ENCODE measurements at regions not wholly inside any gene's neighbourhood (a gene's known extent, or its start where the extent isn't known, plus 50 kb on each side); places are given as distances from the start of the nearest gene placed in this dataset.

DNA sequence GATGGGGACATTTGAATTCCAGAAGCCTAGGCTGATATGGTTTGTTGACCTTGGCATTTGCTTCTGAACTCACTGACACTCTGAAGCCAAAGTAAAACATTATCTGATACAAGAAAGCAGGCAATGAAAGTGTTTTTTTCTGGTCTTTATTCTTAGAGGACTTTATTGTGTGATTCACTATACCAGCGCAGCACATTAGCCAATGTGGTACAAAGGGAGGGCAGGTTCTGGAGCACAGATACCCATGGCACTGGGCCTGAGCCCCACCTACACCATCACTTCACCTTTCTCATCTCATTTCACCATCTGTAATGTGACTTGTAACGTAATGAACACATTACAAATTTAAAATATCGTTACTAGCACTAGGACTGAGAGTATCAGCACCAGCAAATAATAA is 89.7 kb upstream of the ZNF366 start (continued):
- no peak for TF ChIP-seq ZFP41 (tag by site-specific recombination; IDR thresholded peaks at IDR 0.05; ENCODE audit: borderline replicate concordance)
- TF ChIP-seq ZNF391 (tag by site-specific recombination; IDR thresholded peaks at IDR 0.05; ENCODE audit: borderline replicate concordance, low read depth) = no peak
- no peak for TF ChIP-seq ZNF48 (tag by site-specific recombination; IDR thresholded peaks at IDR 0.05)
- TF ChIP-seq ZFP37 (tag by site-specific recombination; IDR thresholded peaks at IDR 0.05) = no peak
- TF ChIP-seq ZBTB7A (tag by site-specific recombination; IDR thresholded peaks at IDR 0.05; ENCODE audit: low read depth) = no peak

DNA sequence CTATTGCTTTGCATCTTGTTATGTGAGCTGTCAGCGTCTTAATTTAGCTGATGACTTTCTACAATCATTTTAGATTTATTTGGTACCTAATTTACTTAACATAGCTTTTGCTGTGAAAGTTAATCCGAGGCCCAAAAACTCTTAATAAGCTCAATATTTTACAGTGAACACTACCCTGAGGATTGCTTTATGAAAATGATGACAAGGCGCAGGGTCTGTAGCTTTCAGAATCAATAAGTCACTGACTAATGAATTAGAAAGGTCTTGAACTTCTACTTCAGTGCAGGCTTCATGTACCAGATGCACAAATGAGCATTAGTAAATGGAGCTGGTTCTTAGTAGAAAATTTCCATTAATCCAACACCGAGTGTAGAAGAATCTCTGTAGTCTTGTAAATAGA is 81.4 kb upstream of the ZNF366 start:
- TF ChIP-seq HOXD13 (CRISPR knock-in tag; IDR thresholded peaks at IDR 0.05; ENCODE audit: borderline replicate concordance) (no peak), ZNF600 (tag by site-specific recombination; IDR thresholded peaks at IDR 0.05) (no peak), ZNF571 (tag by site-specific recombination; IDR thresholded peaks at IDR 0.05) (no peak), ZNF223 (tag by site-specific recombination; IDR thresholded peaks at IDR 0.05) (no peak), ZNF155 (tag by site-specific recombination; IDR thresholded peaks at IDR 0.05) (no peak), ZNF10 (tag by site-specific recombination; IDR thresholded peaks at IDR 0.05) (no peak), ZBTB21 (tag by site-specific recombination; IDR thresholded peaks at IDR 0.05) (no peak), ZFP69B (tag by site-specific recombination; IDR thresholded peaks at IDR 0.05) (no peak), ZNF747 (tag by site-specific recombination; IDR thresholded peaks at IDR 0.05) (no peak)
- TF ChIP-seq, protein P1, sequence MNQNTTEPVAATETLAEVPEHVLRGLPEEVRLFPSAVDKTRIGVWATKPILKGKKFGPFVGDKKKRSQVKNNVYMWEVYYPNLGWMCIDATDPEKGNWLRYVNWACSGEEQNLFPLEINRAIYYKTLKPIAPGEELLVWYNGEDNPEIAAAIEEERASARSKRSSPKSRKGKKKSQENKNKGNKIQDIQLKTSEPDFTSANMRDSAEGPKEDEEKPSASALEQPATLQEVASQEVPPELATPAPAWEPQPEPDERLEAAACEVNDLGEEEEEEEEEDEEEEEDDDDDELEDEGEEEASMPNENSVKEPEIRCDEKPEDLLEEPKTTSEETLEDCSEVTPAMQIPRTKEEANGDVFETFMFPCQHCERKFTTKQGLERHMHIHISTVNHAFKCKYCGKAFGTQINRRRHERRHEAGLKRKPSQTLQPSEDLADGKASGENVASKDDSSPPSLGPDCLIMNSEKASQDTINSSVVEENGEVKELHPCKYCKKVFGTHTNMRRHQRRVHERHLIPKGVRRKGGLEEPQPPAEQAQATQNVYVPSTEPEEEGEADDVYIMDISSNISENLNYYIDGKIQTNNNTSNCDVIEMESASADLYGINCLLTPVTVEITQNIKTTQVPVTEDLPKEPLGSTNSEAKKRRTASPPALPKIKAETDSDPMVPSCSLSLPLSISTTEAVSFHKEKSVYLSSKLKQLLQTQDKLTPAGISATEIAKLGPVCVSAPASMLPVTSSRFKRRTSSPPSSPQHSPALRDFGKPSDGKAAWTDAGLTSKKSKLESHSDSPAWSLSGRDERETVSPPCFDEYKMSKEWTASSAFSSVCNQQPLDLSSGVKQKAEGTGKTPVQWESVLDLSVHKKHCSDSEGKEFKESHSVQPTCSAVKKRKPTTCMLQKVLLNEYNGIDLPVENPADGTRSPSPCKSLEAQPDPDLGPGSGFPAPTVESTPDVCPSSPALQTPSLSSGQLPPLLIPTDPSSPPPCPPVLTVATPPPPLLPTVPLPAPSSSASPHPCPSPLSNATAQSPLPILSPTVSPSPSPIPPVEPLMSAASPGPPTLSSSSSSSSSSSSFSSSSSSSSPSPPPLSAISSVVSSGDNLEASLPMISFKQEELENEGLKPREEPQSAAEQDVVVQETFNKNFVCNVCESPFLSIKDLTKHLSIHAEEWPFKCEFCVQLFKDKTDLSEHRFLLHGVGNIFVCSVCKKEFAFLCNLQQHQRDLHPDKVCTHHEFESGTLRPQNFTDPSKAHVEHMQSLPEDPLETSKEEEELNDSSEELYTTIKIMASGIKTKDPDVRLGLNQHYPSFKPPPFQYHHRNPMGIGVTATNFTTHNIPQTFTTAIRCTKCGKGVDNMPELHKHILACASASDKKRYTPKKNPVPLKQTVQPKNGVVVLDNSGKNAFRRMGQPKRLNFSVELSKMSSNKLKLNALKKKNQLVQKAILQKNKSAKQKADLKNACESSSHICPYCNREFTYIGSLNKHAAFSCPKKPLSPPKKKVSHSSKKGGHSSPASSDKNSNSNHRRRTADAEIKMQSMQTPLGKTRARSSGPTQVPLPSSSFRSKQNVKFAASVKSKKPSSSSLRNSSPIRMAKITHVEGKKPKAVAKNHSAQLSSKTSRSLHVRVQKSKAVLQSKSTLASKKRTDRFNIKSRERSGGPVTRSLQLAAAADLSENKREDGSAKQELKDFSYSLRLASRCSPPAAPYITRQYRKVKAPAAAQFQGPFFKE (tag by site-specific recombination; IDR thresholded peaks at IDR 0.05; ENCODE audit: borderline replicate concordance) = no peak
- TF ChIP-seq, protein P2, sequence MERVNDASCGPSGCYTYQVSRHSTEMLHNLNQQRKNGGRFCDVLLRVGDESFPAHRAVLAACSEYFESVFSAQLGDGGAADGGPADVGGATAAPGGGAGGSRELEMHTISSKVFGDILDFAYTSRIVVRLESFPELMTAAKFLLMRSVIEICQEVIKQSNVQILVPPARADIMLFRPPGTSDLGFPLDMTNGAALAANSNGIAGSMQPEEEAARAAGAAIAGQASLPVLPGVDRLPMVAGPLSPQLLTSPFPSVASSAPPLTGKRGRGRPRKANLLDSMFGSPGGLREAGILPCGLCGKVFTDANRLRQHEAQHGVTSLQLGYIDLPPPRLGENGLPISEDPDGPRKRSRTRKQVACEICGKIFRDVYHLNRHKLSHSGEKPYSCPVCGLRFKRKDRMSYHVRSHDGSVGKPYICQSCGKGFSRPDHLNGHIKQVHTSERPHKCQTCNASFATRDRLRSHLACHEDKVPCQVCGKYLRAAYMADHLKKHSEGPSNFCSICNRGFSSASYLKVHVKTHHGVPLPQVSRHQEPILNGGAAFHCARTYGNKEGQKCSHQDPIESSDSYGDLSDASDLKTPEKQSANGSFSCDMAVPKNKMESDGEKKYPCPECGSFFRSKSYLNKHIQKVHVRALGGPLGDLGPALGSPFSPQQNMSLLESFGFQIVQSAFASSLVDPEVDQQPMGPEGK (tag by site-specific recombination; IDR thresholded peaks at IDR 0.05) = no peak
- Histone ChIP-seq H3K36me3 (ENCODE audit: control insufficient read depth in 2 of 2, insufficient read depth in 1 of 2, low read length in 2 of 2) (no peaks in the 10 kb centered on the region), H3K27ac (ENCODE audit: extremely low read depth, low read depth, low read length) (no peak overlapping the region), H3K9me3 (ENCODE audit: control insufficient read depth, insufficient read depth, low read depth, low read length) (no peaks in the 10 kb centered on the region), H3K4me3 (ENCODE audit: low read depth, low read length) (no peak overlapping the region), H3K4me1 (ENCODE audit: control insufficient read depth, insufficient read depth, low read length) (no peaks in the 10 kb centered on the region)
- ChIA-PET POLR2A (no interaction called here), CTCF (interaction anchor here (1.0 to 1.5 kb wide), 3 partner anchors 22 to 230 kb away, joined by 3 to 4 read pairs (median 3); no protein-coding TSS in a partner anchor)

DNA sequence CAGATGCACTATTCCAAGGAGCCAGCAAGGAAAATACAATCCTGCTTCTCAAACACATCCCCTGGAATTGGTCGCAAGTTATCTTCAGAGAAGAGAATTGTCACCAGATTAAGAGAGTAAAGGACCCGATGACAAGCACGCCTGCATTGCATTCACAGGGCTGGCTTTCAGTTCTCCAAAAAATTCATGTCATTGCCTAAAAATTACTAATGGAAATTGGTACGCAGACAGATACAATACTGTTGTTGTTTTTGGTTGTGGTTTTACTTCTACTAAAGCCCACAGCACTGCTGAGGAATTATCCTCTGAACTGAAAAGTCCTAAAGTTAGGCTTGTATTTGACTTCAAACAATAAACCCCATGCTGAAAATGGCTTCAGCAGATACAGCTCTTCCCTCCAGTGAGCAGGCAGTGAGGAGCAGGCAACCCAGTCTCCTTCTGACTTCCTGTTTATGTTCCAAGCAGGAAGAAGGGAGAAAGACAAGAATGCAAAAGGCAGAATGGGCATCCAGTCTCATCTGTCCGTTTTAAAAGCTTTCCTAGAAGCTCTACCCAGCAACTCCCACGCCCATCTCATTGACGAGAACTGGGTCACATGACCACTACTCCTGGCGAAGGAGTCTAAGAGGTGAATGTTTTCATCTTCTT is 80.6 kb upstream of the ZNF366 start:
- CTCF ChIA-PET = interaction anchor here (0.6 to 1.4 kb wide), 3 partner anchors 23 to 688 kb away, joined by 3 to 4 read pairs (median 3); no protein-coding TSS in a partner anchor
- Histone ChIP-seq H3K36me3 (ENCODE audit: control insufficient read depth in 2 of 2, insufficient read depth in 1 of 2, low read length in 2 of 2) (no peaks in the 10 kb centered on the region), H3K4me1 (ENCODE audit: control insufficient read depth, insufficient read depth, low read length) (no peaks in the 10 kb centered on the region), H3K4me3 (ENCODE audit: low read depth, low read length) (no peak overlapping the region), H3K27ac (ENCODE audit: extremely low read depth, low read depth, low read length) (no peak overlapping the region), H3K9me3 (ENCODE audit: control insufficient read depth, insufficient read depth, low read depth, low read length) (no peaks in the 10 kb centered on the region)
- POLR2A ChIA-PET = no interaction called here
- TF ChIP-seq SP7 (tag by site-specific recombination; IDR thresholded peaks at IDR 0.05) (no peak), GFI1B (tag by site-specific recombination; IDR thresholded peaks at IDR 0.05) (no peak), ZNF132 (tag by site-specific recombination; IDR thresholded peaks at IDR 0.05; ENCODE audit: borderline replicate concordance) (no peak), ZNF544 (tag by site-specific recombination; IDR thresholded peaks at IDR 0.05) (no peak), ZBTB7A (tag by site-specific recombination; IDR thresholded peaks at IDR 0.05; ENCODE audit: low read depth) (no peak), KLF9 (tag by site-specific recombination; IDR thresholded peaks at IDR 0.05; ENCODE audit: low read depth) (no peak), BCL11B (tag by site-specific recombination; IDR thresholded peaks at IDR 0.05; ENCODE audit: low read depth) (no peak)
- TF ChIP-seq, protein P3, sequence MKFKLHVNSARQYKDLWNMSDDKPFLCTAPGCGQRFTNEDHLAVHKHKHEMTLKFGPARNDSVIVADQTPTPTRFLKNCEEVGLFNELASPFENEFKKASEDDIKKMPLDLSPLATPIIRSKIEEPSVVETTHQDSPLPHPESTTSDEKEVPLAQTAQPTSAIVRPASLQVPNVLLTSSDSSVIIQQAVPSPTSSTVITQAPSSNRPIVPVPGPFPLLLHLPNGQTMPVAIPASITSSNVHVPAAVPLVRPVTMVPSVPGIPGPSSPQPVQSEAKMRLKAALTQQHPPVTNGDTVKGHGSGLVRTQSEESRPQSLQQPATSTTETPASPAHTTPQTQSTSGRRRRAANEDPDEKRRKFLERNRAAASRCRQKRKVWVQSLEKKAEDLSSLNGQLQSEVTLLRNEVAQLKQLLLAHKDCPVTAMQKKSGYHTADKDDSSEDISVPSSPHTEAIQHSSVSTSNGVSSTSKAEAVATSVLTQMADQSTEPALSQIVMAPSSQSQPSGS (tag by site-specific recombination; IDR thresholded peaks at IDR 0.05; ENCODE audit: low read depth) = no peak
- TF ChIP-seq, protein P4, sequence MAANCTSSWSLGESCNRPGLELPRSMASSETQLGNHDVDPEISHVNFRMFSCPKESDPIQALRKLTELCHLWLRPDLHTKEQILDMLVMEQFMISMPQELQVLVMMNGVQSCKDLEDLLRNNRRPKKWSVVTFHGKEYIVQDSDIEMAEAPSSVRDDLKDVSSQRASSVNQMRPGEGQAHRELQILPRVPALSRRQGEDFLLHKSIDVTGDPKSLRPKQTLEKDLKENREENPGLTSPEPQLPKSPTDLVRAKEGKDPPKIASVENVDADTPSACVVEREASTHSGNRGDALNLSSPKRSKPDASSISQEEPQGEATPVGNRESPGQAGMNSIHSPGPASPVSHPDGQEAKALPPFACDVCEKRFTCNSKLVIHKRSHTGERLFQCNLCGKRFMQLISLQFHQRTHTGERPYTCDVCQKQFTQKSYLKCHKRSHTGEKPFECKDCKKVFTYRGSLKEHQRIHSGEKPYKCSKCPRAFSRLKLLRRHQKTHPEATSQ (tag by site-specific recombination; IDR thresholded peaks at IDR 0.05) = no peak

Data from HEK293 (cell line).